ENCODE measurements at regions not wholly inside any gene's neighbourhood (a gene's known extent, or its start where the extent isn't known, plus 50 kb on each side); places are given as distances from the start of the nearest gene placed in this dataset.
"Not testable (repeated sequence)": the region's sequence is repeated elsewhere in the genome, so short reads cannot be mapped to it uniquely, and the experiment has no call there.

- DNase-seq = no peak
Observed at GRCh38 chr17:20774472-20775135, 195.1 kb downstream of the CDRT15L2 start.

GRCh38 chr17:20775331-20775730 lies 195.8 kb downstream of the CDRT15L2 start:
- no peak for DNase-seq

- DNase-seq = no peak
Observed at GRCh38 chr17:20779521-20779920, 200.0 kb downstream of the CDRT15L2 start.

- DNase-seq = no peak
Observed at GRCh38 chr17:20781260-20781659, 201.7 kb downstream of the CDRT15L2 start.

GRCh38 chr17:20781869-20782268 lies 202.3 kb downstream of the CDRT15L2 start:
- not testable (repeated sequence) for DNase-seq

GRCh38 chr17:20783091-20783490 lies 203.6 kb downstream of the CDRT15L2 start:
- DNase-seq = no peak

- DNase-seq = no peak
Observed at GRCh38 chr17:20784100-20784665, 204.7 kb downstream of the CDRT15L2 start.

GRCh38 chr17:20787281-20787680 lies 207.8 kb downstream of the CDRT15L2 start:
- DNase-seq = no peak

- no peak for DNase-seq
Observed at GRCh38 chr17:20791626-20792025, 212.1 kb downstream of the CDRT15L2 start.

GRCh38 chr17:20794532-20794931 lies 215.0 kb downstream of the CDRT15L2 start:
- not testable (repeated sequence) for DNase-seq

- DNase-seq = no peak
Observed at GRCh38 chr17:20797292-20797691, 217.8 kb downstream of the CDRT15L2 start.

- no peak for DNase-seq
Observed at GRCh38 chr17:20800146-20800545, 220.6 kb downstream of the CDRT15L2 start.

- no peak for DNase-seq
Observed at GRCh38 chr17:20805751-20806150, 226.2 kb downstream of the CDRT15L2 start.

- not testable (repeated sequence) for DNase-seq
Observed at GRCh38 chr17:20807566-20807965, 228.0 kb downstream of the CDRT15L2 start.

- DNase-seq = not testable (repeated sequence)
Observed at GRCh38 chr17:20815410-20815809, 227.4 kb downstream of the USP22 start.

GRCh38 chr17:20823905-20824304 lies 218.9 kb downstream of the USP22 start:
- no peak for DNase-seq

- DNase-seq = no peak
Observed at GRCh38 chr17:20825539-20825938, 217.3 kb downstream of the USP22 start.

GRCh38 chr17:20840453-20840852 lies 202.4 kb downstream of the USP22 start:
- not testable (repeated sequence) for DNase-seq

- DNase-seq = not testable (repeated sequence)
Observed at GRCh38 chr17:20840987-20841865, 201.6 kb downstream of the USP22 start.

GRCh38 chr17:20842012-20842411 lies 200.8 kb downstream of the USP22 start:
- not testable (repeated sequence) for DNase-seq

GRCh38 chr17:20843261-20843660 lies 199.6 kb downstream of the USP22 start:
- DNase-seq = not testable (repeated sequence)

- peak; percentile 36 to 64 for DNase-seq
Observed at GRCh38 chr17:20843799-20844553, 198.8 kb downstream of the USP22 start.

GRCh38 chr17:20848869-20849443 lies 193.9 kb downstream of the USP22 start:
- DNase-seq = not testable (repeated sequence)
